NCI-H345 treated with DMSO at 0.1 percent for 48 hours (cell line): ENCODE measurements at regions not wholly inside any gene's neighbourhood (a gene's known extent, or its start where the extent isn't known, plus 50 kb on each side); places are given as distances from the start of the nearest gene placed in this dataset.

ENCODE experiments used
- DNase-seq: peaks from one replicate; lab custom pipeline; 2025; ENCODE audit not compliant: unreplicated experiment; lab: John Stamatoyannopoulos, UW

DNA sequence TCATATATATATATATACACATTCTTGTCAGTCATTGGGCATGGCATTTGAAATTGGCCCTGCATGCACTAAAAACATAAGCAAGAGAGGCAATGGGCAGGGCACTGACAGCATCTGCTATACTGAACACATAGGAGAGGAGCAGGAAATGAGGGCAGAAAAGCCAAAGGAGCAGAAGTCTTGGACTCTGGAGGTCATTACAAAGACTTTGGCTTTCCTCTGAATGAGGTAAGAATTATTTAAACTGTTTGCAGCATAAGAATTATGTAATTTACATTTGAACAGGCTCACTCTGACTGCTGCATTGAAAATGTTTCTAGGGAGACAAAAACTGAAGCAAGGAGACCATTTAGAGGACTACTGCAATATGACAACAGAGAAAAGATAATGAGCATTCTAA, 396.5 kb downstream of the PRDM5 start:
- DNase-seq, result no peak

- DNase-seq, result no peak
Observed at GRCh38 chr4:120525106-120525505, 397.4 kb downstream of the PRDM5 start.

GRCh38 chr4:120524237-120524636, 398.3 kb downstream of the PRDM5 start:
- DNase-seq, result no peak

GRCh38 chr4:120520761-120521160, 401.8 kb downstream of the PRDM5 start:
- DNase-seq, result no peak

DNA sequence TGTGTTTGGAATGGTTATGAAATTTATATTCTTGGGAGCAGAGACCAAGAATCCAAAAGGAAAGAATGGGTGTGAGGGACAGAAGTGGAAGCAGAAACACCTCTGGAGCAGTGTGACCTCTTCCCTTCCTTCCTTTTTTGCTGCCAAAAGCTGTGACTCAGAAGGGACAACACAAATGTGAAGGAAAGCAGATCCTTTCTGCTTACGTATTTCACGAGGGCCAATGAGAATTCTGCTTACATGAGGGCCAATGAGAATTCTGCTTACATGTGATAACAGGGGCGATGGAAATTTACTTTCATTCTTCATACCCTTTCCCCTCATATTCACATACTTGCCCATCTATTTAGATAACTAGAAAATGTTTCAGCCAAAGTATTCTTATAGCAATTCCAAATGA, 404.6 kb downstream of the PRDM5 start:
- no peak for DNase-seq

DNA sequence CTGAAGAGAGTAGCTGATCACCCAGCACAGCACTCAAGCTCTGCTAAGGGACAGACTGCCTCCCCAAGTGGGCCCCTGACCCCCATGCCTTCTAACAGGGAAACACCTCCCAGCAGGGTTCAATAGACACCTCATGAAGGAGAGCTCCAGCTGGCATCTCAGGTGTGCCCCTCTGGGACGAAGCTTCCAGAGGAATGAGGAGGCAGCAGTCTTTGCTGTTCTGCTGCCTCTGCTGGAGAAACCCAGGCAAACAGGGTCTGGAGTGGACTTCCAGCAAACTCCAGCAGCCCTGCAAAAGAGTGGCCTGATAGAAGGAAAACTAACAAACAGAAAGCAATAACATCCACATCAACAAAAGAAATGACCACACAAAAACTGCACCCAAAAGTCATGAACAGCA, 412.8 kb downstream of the PRDM5 start:
- DNase-seq, result no peak

DNA sequence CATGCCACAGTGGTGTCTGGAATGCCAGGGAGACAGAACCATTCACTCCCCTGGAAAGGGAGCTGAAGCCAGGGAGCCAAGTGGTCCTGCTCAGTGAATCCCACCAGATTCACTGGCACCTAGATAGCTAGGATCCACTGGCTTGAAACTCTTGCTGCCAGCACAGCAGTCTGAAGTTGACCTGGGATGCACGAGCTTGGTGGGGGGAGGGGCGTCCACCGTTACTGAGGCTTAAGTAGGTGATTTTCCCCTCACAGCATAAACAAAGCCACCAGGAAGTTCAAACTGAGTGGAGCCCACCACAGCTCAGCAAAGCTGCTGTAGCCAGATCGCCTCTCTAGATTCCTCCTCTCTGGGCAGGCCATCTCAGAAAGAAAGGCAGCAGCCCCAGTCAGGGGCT, 413.3 kb downstream of the PRDM5 start:
- DNase-seq, result no peak

DNA sequence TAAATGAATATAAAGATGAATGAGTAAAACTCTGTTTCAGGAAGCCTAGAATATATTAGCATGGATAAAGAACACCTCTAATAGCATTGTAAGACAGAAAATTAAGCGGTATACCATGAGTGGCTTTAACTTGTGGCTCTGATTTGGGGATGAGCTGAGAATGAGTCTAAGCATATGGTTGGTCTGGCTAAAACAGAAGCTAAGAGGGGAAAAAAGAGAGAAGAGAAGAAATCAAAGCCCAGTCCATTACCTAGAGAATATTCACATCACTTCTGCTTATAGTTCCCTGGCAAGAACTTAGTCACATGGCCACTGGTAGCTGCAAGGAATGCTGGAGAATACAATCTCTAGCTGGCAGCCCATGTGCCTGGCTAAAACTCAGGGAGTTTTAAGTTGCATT, 414.5 kb downstream of the PRDM5 start:
- no peak for DNase-seq

GRCh38 chr4:120506536-120506935, 416.0 kb downstream of the PRDM5 start:
- no peak for DNase-seq

DNA sequence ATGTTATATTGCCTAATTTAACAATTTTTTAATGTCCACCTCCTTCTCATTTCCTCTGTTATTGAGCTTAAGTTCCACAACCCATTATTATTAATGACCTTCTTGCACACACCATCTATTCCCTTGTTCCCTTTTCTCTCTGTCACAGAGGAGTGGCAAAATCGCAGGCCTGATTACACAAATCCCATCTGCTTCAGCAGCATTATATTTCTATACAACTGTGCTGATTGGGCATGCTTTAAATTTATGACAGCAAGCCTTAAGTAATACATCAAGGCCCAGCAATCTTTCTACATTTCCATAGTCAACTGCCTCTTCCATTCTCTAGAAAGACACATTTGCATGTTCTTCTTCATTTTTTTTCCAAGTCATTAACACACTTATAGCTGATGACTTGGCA, 423.8 kb downstream of the PRDM5 start:
- no peak for DNase-seq

- DNase-seq, result no peak
Observed at GRCh38 chr4:120491481-120491880, 424.8 kb upstream of the MAD2L1 start.

DNA sequence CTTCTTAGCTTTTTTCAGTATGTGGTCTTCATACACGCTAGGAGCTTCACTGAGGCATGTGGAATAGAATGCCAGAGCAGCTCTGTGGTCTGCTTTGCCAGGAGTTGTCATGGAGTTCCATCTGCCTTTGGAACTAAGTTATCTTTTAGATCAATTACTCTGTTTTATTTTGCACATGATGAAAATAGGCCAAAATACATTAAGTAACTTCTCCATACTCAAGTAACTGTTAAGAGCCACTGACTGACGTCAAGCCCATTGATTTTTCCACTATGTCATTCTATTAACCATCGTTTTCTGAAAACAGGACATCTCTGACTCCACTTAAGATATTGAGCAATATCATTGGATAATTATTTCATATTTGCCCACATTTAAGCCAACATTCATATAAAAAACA, 415.1 kb upstream of the MAD2L1 start:
- DNase-seq, result no peak

GRCh38 chr4:120472447-120473131, 405.9 kb upstream of the MAD2L1 start:
- DNase-seq, result no peak

GRCh38 chr4:120466429-120466828, 399.8 kb upstream of the MAD2L1 start:
- no peak for DNase-seq

GRCh38 chr4:120454788-120455187, 388.1 kb upstream of the MAD2L1 start:
- DNase-seq, result no peak

GRCh38 chr4:120452536-120452935, 385.9 kb upstream of the MAD2L1 start:
- no peak for DNase-seq

DNA sequence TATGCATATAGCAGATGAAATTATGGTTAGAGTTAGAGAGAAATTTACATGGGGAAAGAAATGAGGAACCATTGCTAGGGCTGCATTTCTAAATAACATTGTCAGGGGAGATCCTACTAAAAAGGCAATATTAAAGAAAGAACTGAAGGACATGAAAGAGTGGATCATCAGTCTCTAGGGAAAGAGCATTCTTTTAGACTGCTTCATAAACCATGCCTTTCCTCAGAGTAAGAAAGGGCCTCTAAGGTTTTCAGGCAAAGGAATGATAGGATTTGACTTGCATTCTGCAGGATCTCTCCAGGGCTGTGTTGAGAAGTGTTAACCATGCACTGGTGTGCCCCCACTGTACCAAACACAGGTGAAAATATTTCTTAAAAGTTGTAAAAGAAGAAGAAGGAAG, 385.4 kb upstream of the MAD2L1 start:
- no peak for DNase-seq

DNA sequence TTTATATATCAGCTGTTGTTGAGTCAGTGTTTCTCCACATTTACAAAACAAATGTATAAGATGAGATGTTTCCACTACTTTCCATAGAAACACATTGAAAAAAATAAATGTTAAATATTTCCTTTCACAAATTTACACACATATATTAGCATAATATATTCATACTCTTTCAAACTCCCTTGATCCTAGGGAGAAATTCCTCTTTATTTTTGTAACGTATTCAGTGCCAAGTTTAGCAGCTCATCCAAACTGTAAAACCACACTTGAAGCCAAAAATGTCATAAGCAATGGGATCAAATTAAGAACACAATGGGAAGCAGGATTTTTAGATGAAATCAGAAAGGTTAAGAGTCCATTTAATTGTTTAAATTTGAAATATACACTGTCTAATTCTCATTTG, 381.1 kb upstream of the MAD2L1 start:
- DNase-seq, result no peak

DNA sequence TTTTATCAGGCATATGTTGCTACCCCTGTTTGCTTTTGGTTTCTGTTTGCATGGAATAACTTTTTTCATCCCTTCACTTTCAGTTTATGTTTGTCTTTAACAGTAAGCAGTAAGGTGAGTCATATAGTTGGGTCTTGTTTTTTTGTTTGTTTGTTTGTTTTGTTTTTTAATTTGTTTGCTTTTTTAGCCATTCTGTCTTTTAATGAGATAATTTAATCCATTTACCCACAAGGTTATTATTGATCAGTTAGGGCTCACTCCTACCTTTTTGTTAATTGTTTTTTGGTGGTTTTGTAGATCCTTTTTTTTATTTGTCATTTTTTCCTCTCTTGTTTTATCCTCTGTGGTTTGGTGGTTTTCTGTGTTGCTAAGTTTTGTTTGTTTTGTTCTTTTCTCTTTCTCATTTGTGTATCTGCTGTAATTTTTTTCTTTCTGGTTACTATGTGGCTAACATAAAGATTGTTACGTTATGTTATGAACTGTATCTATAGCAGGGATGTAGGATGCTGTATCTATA, 379.5 kb upstream of the MAD2L1 start:
- no peak for DNase-seq

DNA sequence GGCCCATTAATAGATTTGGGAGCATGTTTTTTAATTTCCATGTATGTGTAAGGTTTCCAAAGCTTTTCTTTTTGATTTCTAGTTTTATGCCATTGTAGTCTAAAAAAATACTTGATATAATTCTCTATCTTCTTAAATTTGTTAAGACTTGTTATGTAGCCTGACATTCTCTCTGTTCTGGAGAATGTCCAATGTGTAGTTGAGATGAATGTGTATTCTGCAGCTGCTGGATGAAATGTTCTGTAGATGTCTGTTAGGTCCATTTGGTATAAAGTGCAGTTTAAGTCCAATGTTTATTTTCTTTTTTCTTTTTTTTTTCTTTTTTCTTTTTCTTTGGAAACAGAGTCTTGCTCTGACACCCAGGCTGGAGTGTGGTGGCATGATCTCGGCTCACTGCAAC, 378.5 kb upstream of the MAD2L1 start:
- no peak for DNase-seq

- no peak for DNase-seq
Observed at GRCh38 chr4:120443116-120443515, 376.5 kb upstream of the MAD2L1 start.

DNA sequence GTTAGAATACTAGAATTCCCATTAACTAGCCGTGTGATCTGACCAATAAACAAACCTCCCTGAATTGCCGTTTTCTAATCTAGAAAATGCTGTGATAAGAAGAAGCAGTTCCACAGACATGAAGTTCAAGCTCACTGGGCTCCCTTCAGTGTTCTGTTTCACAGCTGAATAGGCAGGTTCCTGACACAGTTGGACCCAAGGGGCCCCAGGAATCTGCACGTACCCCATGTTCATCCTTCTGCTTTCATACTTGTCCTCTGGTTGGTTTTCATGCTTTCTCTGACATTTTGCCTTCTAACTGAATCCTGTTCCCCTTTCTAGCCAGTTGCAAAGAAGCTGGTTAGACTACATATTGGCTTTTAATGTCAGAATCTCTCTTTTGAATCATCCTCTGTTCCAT, 374.1 kb upstream of the MAD2L1 start:
- no peak for DNase-seq

DNA sequence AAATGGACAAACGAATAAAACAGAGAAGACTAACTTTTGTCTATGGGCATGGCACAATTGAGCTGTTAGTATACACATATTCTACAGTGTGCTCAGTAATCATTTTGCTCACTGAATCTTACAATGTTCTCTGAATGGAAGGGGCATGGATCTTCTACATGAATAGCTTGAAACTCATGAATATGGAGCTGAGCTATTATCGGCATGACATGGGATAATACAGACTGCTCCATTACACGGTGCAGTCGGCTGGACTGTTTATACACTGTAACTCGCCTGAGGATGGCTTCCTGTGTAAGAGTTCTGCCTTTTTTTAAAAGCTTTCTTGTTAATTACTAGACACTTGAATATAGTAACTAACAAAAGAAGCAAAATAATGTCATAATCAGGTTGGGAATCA, 368.5 kb upstream of the MAD2L1 start:
- no peak for DNase-seq
